Breast epithelium (tissue), 3 donors: ENCODE measurements at regions not wholly inside any gene's neighbourhood (a gene's known extent, or its start where the extent isn't known, plus 50 kb on each side); places are given as distances from the start of the nearest gene placed in this dataset.

Experiments used
- CTCF ChIP-seq, 3 donors: fragments of 450-650 bp; IDR thresholded peaks; one replicate each; pipeline ENCODE4 v1.5.1; 2016 to 2017; ENCODE audit warnings: antibody characterized with exemption in 3 of 3, mild to moderate bottlenecking in 3 of 3, moderate library complexity in 3 of 3
- POLR2A ChIP-seq: fragments of 450-650 bp; IDR thresholded peaks from one replicate; pipeline ENCODE4 v1.6.1; 2016; ENCODE audit warnings: antibody characterized with exemption, mild to moderate bottlenecking, moderate library complexity
- POLR2AphosphoS5 ChIP-seq, 3 donors: sonication (generic); formaldehyde crosslinking; IDR thresholded peaks; one replicate each; pipeline ENCODE4 v1.6.1; 2017; ENCODE audit warnings: antibody characterized with exemption in 3 of 3

GRCh38 chr7:46996972-46997371 is 584.9 kb downstream of the TNS3 start:
- TF ChIP-seq CTCF (IDR thresholded peaks at IDR 0.05) = no peak
- no peak for TF ChIP-seq POLR2A
- no peak for TF ChIP-seq POLR2AphosphoS5 (IDR thresholded peaks at IDR 0.05)
